NCI-H82 (cell line): ENCODE measurements at regions not wholly inside any gene's neighbourhood (a gene's known extent, or its start where the extent isn't known, plus 50 kb on each side); places are given as distances from the start of the nearest gene placed in this dataset.

ENCODE experiments used
- DNase-seq: peaks from one replicate; lab custom pipeline; 2025; lab: John Stamatoyannopoulos, UW

DNA sequence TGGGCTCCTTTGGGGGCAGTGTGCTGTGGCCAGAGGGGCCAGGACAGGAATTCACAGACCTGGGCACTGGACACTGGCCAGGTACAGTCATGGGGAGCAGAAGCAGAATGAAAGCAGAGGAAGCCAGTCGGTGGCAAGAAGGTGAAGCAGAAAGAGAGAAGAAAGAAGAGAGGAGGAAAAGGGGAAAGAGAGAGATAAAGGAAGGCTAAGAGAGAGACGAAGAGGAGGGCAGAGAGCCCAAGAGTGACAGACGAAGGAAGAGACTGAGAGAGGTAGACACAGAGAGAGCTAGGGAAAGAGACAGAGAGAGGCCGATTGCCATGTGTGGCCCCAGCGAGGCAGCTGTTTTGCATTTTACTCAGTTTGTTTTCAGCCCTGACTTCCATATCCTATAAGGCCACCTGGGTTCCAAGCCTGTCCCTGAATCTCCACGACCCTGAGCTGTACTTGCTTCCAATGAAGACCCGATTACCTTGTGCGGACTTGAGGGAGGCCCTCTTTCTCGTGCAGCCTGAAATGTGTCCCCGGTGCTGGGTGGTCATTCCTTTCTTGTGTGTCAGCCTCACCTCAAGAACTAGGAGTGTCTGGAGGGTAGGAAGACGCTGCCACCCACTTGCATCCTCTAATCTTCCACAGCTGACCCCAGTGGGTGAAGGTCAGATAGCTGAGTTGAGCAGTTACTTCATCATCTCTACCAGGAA is 73.9 kb downstream of the LSM3 start:
- no peak for DNase-seq

GRCh38 chr3:14253022-14253706 is 74.5 kb downstream of the LSM3 start:
- peak; percentile 4 for DNase-seq

GRCh38 chr3:14253707-14254382 is 75.2 kb downstream of the LSM3 start:
- DNase-seq = no peak

GRCh38 chr3:14254812-14255702 is 76.4 kb downstream of the LSM3 start:
- DNase-seq = no peak

GRCh38 chr3:14256046-14256445 is 77.4 kb downstream of the LSM3 start:
- no peak for DNase-seq

DNA sequence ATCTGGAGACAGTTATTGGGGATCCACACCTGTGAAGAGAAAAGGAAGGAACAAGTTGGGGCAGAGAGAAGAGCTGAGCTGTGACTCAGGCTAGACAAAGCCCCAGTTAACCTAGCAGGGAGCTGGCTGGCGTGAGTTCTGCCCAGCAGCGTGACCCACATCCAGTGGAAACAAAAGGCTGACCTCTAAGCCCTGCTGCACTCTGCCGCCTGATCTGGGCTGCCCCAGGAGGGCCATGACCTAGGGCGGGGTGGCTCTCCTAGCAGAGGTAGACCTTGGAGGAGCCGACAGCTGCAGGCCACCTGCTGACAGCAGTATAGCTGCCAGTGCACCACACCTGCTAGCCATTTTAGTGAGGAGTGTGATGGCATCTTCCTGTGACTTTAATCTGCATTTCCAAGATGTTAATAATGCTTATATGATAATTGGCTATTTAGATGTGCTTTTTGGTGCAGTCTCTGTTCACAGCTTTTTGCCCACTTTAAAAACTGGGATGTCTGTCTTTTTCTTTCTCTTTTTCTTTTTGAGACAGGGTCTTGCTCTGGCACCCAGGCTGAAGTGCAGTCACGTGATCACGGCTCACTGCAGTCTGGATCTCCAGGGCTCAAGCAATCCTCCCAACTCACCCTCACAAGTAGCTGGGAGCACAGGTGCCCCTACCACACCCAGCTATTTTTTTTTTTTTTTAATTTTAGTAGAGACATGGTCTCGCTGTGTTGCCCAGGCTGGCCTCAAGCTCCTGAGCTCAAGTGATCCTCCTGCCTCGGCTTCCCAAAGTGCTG is 78.1 kb downstream of the LSM3 start:
- DNase-seq = peak; percentile 12

- DNase-seq = no peak
Observed at GRCh38 chr3:14258906-14259904, 80.6 kb downstream of the LSM3 start.

DNA sequence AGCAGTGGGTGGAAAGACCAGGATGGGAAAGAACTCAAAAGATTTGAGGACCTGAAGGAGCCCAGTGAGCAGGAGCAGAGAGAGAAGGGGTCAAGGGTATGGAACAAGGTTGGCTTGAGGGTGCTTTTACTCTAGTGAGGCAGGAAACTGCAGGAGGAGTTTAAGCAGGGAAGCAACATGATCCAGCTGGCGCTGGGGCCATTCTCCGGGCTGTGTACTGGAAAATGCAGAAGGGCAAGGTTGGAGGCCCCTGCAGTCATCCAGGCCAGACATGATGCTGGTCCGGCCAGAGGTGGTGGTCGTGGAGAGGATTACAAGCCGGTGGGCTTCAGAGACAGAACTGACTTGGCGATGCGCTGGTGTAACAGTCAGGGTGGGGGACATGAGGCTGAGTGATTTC is 81.8 kb downstream of the LSM3 start:
- no peak for DNase-seq

- peak; percentile 80 for DNase-seq
Observed at GRCh38 chr3:14261229-14261628, 82.6 kb downstream of the LSM3 start.

DNA sequence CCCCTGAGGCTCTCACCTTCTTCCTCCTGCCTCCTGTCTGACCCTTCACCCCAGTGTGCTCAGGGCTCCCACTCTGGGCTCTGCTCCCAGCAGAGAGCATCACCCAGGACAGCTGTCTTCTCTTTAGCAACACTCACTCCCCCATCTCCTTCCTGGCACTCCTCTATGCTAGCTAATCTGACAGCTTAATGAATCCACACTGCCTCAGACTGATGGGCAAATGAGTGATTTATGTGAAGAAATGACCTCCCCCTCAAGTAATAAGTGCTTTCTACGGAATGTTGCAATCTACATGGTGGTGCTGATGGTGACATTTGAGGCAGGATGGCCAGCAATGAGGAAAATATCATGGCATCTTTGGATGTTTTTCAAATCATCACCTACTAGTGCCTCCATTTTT is 83.6 kb downstream of the LSM3 start:
- DNase-seq = peak; percentile 68

DNA sequence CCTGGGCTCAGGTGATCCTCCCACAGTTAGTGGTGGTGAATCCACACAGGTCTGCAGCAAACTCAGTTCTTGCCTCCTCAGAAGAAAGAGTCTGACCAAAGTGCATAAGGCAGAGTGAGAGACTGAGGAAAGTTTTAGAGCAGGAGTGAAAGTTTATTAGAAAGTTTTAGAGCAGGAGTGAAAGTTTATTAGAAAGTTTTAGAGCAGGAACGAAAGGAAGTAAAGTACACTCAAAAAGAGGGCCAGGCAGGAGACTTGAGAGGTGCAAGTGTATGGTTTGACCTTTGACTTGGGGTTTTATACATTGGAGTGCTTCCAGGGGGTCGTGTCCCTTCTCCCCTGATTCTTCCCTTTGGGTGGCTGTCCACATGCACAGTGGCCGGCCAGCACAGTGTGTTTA is 84.2 kb downstream of the LSM3 start:
- DNase-seq = no peak

DNA sequence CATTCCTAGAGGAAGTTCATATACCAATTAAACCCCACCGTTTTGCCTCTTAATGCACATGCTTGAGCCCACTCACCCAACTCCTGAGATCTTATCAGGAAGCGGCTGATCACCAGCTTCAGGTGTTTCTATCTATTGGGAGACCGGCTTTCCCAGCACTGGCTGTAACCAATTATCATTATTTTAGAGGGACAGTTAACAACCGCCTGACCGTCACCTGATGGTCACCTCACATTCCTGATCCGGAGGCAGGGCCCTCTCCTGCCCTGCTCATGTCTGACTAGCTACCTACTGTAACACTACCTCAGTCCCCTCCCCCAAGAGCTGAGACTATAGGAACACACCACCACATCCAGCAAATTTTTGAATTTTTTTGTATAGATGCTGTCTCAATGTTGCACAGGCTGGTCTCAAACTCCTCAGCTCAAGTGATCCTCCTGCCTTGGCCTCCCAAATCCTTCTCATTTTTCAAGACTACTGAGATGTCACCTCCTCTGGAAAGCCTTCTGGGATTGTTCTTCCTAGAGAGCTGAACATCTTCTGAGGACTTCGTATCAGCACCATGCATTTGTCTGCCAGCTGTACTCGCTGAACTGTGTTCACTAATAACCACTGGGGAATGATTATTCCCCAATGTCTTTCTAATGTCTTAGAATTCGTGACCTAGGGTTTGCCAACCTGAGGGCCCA is 84.8 kb downstream of the LSM3 start:
- DNase-seq = no peak

GRCh38 chr3:14265246-14265962 is 86.8 kb downstream of the LSM3 start:
- peak; percentile 7 for DNase-seq

GRCh38 chr3:14266361-14266760 is 87.7 kb downstream of the LSM3 start:
- no peak for DNase-seq

DNA sequence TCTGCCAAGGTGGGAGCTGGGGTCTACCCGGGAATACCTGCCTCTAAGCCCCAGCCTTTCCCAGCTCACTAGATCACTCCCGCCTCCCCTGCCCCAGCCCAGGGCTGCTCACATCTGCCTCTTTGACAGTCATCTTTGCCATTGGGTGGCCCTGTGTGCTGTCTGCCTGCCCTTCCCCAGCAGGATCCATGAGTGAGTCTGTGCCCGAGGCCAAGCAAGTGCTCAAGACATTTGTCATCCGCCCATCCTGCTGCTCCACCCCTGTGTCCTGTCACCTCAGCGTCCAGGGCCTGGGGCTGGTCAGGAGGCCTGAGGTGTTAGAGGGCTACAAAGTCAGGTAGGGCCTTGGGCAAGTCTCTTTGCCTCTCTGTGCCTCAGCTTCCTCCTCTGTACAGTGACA is 89.4 kb downstream of the LSM3 start:
- DNase-seq = no peak

GRCh38 chr3:14268897-14269296 is 90.3 kb downstream of the LSM3 start:
- no peak for DNase-seq

- DNase-seq = peak; percentile 56
Observed at GRCh38 chr3:14272041-14272958, 93.7 kb downstream of the LSM3 start.
